HEK293 (cell line): ENCODE measurements at regions not wholly inside any gene's neighbourhood (a gene's known extent, or its start where the extent isn't known, plus 50 kb on each side); places are given as distances from the start of the nearest gene placed in this dataset.
"Not testable (repeated sequence)": the region's sequence is repeated elsewhere in the genome, so short reads cannot be mapped to it uniquely, and the experiment has no call there.

Experiments used
- CTCF ChIA-PET: fragments of 350-600 bp; formaldehyde crosslinking; extraction: SDS; loops from one replicate; lab custom pipeline; 2021; ENCODE audit warnings: antibody characterized with exemption; lab: Yijun Ruan, JAX
- POLR2A ChIA-PET: fragments of 300-600 bp; formaldehyde crosslinking; extraction: SDS; loops from one replicate; lab custom pipeline; 2020; ENCODE audit warnings: antibody characterized with exemption, inconsistent platforms; lab: Yijun Ruan, JAX
- H3K27ac ChIP-seq: fragments of 200-500 bp; sonication (Bioruptor generic); 2 replicates; pipeline ENCODE4 v1.5.1; 2014; ENCODE audit warnings: low read depth, low read length, control low read depth, inconsistent platforms; ENCODE audit errors: extremely low read depth
- H3K36me3 ChIP-seq, 2 experiments: fragments of 200-500 bp in 1 of 2; sonication (Bioruptor generic) in 1 of 2; 1 replicate in 1 of 2; 2 replicates in 1 of 2; pipeline ENCODE4 v1.5.1; 2014 to 2017; ENCODE audit warnings: inconsistent platforms in 2 of 2, low read length in 2 of 2; ENCODE audit not compliant: control insufficient read depth in 2 of 2, insufficient read depth in 1 of 2
- H3K4me1 ChIP-seq: fragments of 200-500 bp; sonication (Bioruptor generic); 2 replicates; pipeline ENCODE4 v1.5.1; 2014; ENCODE audit warnings: mild to moderate bottlenecking, low read length, inconsistent platforms; ENCODE audit not compliant: control insufficient read depth, insufficient read depth
- H3K4me3 ChIP-seq: 2 replicates; pipeline ENCODE4 v1.5.1; 2011; ENCODE audit warnings: low read depth, mild to moderate bottlenecking, control low read depth, low read length, moderate library complexity
- H3K9me3 ChIP-seq: fragments of 200-500 bp; sonication (Bioruptor generic); 2 replicates; pipeline ENCODE4 v1.5.1; 2014; ENCODE audit warnings: low read depth, low read length, inconsistent platforms; ENCODE audit not compliant: control insufficient read depth, insufficient read depth
- GLI4 ChIP-seq: fragments of 450-650 bp; formaldehyde crosslinking; IDR thresholded peaks from 2 replicates; pipeline ENCODE4 v1.5.1; 2016; ENCODE audit warnings: missing biosample characterization, missing genetic modification characterization
- IKZF3 ChIP-seq: fragments of 450-650 bp; IDR thresholded peaks from 2 replicates; pipeline ENCODE4 v1.5.0; 2018; ENCODE audit warnings: missing biosample characterization, mild to moderate bottlenecking, missing genetic modification characterization, moderate library complexity
- KLF8 ChIP-seq: fragments of 450-650 bp; formaldehyde crosslinking; IDR thresholded peaks from 2 replicates; pipeline ENCODE4 v1.5.1; 2016; ENCODE audit warnings: missing biosample characterization, missing genetic modification characterization
- MYNN ChIP-seq: fragments of 450-650 bp; formaldehyde crosslinking; IDR thresholded peaks from 2 replicates; pipeline ENCODE4 v1.5.1; 2016; ENCODE audit warnings: missing biosample characterization, missing genetic modification characterization, borderline replicate concordance
- PRDM1 ChIP-seq: fragments of 450-650 bp; formaldehyde crosslinking; IDR thresholded peaks from 2 replicates; pipeline ENCODE4; 2016; ENCODE audit warnings: missing biosample characterization, missing genetic modification characterization
- ZBTB17 ChIP-seq: fragments of 450-650 bp; formaldehyde crosslinking; IDR thresholded peaks from 2 replicates; pipeline ENCODE4 v1.5.1; 2016; ENCODE audit warnings: missing biosample characterization, missing genetic modification characterization
- ZBTB7A ChIP-seq: fragments of 450-650 bp; formaldehyde crosslinking; IDR thresholded peaks from 2 replicates; pipeline ENCODE4 v1.5.1; 2016; ENCODE audit warnings: low read depth, missing biosample characterization, missing genetic modification characterization
- ZFHX2 ChIP-seq: fragments of 450-650 bp; formaldehyde crosslinking; conservative IDR thresholded peaks from 2 replicates; pipeline ENCODE4 v1.5.1; 2016; ENCODE audit warnings: missing biosample characterization, missing genetic modification characterization
- ZFP37 ChIP-seq: fragments of 450-650 bp; formaldehyde crosslinking; IDR thresholded peaks from 2 replicates; pipeline ENCODE4 v1.5.1; 2016; ENCODE audit warnings: missing biosample characterization, missing genetic modification characterization
- ZFP41 ChIP-seq: fragments of 450-650 bp; formaldehyde crosslinking; IDR thresholded peaks from 2 replicates; pipeline ENCODE4 v1.5.1; 2016; ENCODE audit warnings: missing biosample characterization, missing genetic modification characterization, borderline replicate concordance
- ZNF175 ChIP-seq: fragments of 450-650 bp; formaldehyde crosslinking; IDR thresholded peaks from 2 replicates; pipeline ENCODE4 v1.5.1; 2016; ENCODE audit warnings: missing biosample characterization, missing genetic modification characterization
- ZNF214 ChIP-seq: fragments of 450-650 bp; formaldehyde crosslinking; IDR thresholded peaks from 2 replicates; pipeline ENCODE4 v1.5.1; 2017; ENCODE audit warnings: missing biosample characterization, mild to moderate bottlenecking, missing genetic modification characterization, borderline replicate concordance
- ZNF24 ChIP-seq: fragments of 450-650 bp; formaldehyde crosslinking; IDR thresholded peaks from 2 replicates; pipeline ENCODE4 v1.5.1; 2016; ENCODE audit warnings: missing biosample characterization, missing genetic modification characterization
- ZNF248 ChIP-seq: fragments of 450-650 bp; formaldehyde crosslinking; IDR thresholded peaks from 2 replicates; pipeline ENCODE4 v1.5.1; 2017; ENCODE audit warnings: missing biosample characterization, missing genetic modification characterization
- ZNF280C ChIP-seq: fragments of 450-650 bp; formaldehyde crosslinking; IDR thresholded peaks from 2 replicates; pipeline ENCODE4 v1.5.1; 2016; ENCODE audit warnings: missing biosample characterization, missing genetic modification characterization
- ZNF341 ChIP-seq: fragments of 450-650 bp; formaldehyde crosslinking; IDR thresholded peaks from 2 replicates; pipeline ENCODE4; 2016; ENCODE audit warnings: low read depth, missing biosample characterization, missing genetic modification characterization
- ZNF354C ChIP-seq: fragments of 450-650 bp; formaldehyde crosslinking; IDR thresholded peaks from 2 replicates; pipeline ENCODE4 v1.5.1; 2016; ENCODE audit warnings: missing biosample characterization, missing genetic modification characterization, low read depth, borderline replicate concordance
- ZNF433 ChIP-seq: fragments of 450-650 bp; formaldehyde crosslinking; IDR thresholded peaks from 2 replicates; pipeline ENCODE4 v1.5.1; 2016; ENCODE audit warnings: missing biosample characterization, missing genetic modification characterization, low read depth
- ZNF514 ChIP-seq: fragments of 450-650 bp; formaldehyde crosslinking; IDR thresholded peaks from 2 replicates; pipeline ENCODE4 v1.5.1; 2016; ENCODE audit warnings: missing biosample characterization, missing genetic modification characterization
- ZNF585B ChIP-seq: fragments of 450-650 bp; formaldehyde crosslinking; IDR thresholded peaks from 2 replicates; pipeline ENCODE4 v1.5.1; 2016; ENCODE audit warnings: missing biosample characterization, missing genetic modification characterization
- ZNF626 ChIP-seq: fragments of 450-650 bp; sonication (Bioruptor Pico); formaldehyde crosslinking; IDR thresholded peaks from 2 replicates; pipeline ENCODE4 v1.5.1; 2018; ENCODE audit warnings: missing biosample characterization, missing genetic modification characterization, inconsistent platforms
- ZNF747 ChIP-seq: fragments of 450-650 bp; formaldehyde crosslinking; IDR thresholded peaks from 2 replicates; pipeline ENCODE4 v1.5.1; 2016; ENCODE audit warnings: missing biosample characterization, missing genetic modification characterization
- TF ChIP-seq, protein P1 (sequence below): fragments of 450-650 bp; formaldehyde crosslinking; IDR thresholded peaks from 2 replicates; pipeline ENCODE4 v1.5.1; 2016; ENCODE audit warnings: missing biosample characterization, missing genetic modification characterization
- TF ChIP-seq, protein P2 (sequence below): fragments of 450-650 bp; formaldehyde crosslinking; IDR thresholded peaks from 2 replicates; pipeline ENCODE4 v1.5.1; 2017; ENCODE audit warnings: missing biosample characterization, mild to moderate bottlenecking, missing genetic modification characterization, moderate library complexity

DNA sequence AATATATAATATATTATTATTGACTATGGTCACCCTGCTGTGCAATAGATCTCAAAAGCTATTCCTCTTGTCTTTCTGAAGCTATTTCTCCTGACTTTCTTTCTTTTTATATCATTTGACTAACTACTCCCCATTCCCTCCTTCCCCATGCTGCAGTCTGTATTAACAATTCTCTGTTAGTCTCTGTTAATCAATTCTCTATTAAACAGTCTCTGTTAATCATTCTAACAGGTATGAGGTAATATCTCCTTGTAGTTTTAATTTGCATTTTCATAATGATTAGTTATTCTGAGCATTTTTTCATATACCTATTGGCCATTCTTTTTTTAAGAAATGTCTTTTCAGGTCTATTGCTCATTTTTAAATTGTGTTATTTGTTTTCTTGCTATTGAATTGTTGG lies 201.0 kb upstream of the B3GALT2 start (continued):
- no peak for TF ChIP-seq ZNF24 (tag by site-specific recombination)

GRCh38 chr1:193378451-193378850 lies 192.0 kb upstream of the B3GALT2 start:
- not testable (repeated sequence) for H3K36me3 ChIP-seq

DNA sequence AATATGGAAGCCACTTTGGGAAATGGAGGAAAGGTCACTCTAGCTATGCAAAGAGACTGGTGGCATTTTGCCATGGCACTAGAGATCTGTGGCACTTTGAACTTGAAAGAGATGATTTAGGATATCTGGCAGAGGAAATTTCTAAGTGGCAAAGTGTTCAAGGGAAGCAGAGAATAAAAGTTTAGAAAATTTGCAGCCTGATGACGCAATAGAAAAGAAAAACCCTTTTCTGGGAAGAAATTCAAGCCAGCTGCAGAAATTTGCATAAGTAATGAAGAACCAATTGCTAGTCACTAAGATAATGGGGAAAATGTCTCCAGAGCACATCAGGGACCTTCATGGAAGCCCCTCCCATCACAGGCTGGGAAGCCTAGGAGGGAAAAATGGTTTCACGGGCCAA lies 191.1 kb upstream of the B3GALT2 start:
- Histone ChIP-seq H3K4me3 (no peak overlapping the region), H3K27ac (no peak overlapping the region), H3K36me3 (no peaks in the 10 kb centered on the region), H3K4me1 (no peaks in the 10 kb centered on the region), H3K9me3 (no peaks in the 10 kb centered on the region)
- CTCF ChIA-PET, result no interaction called here
- POLR2A ChIA-PET, result no interaction called here
- TF ChIP-seq ZFP41 (tag by site-specific recombination) (no peak), ZNF585B (0 out of 2 replicates have a peak, but pooled peaks have one; percentile 63), ZNF175 (no peak)

More at GRCh38 chr1:193378451-193378850, 192.0 kb upstream of the B3GALT2 start:
- H3K4me1 ChIP-seq, H3K27ac ChIP-seq, POLR2A ChIA-PET, H3K4me3 ChIP-seq, H3K9me3 ChIP-seq, CTCF ChIA-PET: not testable (repeated sequence)

DNA sequence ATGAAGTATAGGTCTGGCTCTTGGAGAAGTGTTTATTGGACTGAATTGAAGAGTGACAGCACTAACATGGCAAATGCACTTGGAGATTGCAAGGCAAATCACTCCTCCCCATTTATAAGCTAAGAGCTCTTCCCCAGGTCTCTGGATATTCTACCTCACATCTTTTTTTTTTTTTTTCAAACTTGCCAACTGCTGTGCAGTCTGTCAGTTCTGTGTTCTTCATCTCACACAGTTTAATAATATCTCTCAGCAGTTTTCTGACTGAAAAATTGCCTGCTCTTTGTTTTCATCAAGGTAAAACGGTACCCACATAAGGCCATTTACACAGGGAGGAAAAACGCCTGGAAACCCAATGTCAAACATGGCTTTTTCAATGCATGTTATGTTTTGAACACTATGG lies 186.1 kb upstream of the B3GALT2 start:
- TF ChIP-seq GLI4 (tag by site-specific recombination) (no peak), ZNF433 (tag by site-specific recombination) (no peak), MYNN (tag by site-specific recombination) (no peak), PRDM1 (tag by site-specific recombination) (no peak), ZNF626 (no peak), ZBTB7A (tag by site-specific recombination) (no peak), ZNF341 (tag by site-specific recombination) (no peak), ZNF354C (no peak), ZNF514 (tag by site-specific recombination) (no peak), ZNF214 (tag by site-specific recombination) (no peak), KLF8 (no peak), IKZF3 (tag by site-specific recombination) (no peak)
- TF ChIP-seq, protein P1, sequence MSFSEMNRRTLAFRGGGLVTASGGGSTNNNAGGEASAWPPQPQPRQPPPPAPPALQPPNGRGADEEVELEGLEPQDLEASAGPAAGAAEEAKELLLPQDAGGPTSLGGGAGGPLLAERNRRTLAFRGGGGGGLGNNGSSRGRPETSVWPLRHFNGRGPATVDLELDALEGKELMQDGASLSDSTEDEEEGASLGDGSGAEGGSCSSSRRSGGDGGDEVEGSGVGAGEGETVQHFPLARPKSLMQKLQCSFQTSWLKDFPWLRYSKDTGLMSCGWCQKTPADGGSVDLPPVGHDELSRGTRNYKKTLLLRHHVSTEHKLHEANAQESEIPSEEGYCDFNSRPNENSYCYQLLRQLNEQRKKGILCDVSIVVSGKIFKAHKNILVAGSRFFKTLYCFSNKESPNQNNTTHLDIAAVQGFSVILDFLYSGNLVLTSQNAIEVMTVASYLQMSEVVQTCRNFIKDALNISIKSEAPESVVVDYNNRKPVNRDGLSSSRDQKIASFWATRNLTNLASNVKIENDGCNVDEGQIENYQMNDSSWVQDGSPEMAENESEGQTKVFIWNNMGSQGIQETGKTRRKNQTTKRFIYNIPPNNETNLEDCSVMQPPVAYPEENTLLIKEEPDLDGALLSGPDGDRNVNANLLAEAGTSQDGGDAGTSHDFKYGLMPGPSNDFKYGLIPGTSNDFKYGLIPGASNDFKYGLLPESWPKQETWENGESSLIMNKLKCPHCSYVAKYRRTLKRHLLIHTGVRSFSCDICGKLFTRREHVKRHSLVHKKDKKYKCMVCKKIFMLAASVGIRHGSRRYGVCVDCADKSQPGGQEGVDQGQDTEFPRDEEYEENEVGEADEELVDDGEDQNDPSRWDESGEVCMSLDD (tag by site-specific recombination), result no peak
- TF ChIP-seq, all 188 proteins: peak for 0
- CTCF ChIA-PET, result no interaction called here
- no peaks in the 10 kb centered on the region for H3K4me1 ChIP-seq
- no peaks in the 10 kb centered on the region for H3K36me3 ChIP-seq
- POLR2A ChIA-PET, result no interaction called here
- H3K4me3 ChIP-seq, result no peak overlapping the region
- no peaks in the 10 kb centered on the region for H3K9me3 ChIP-seq
- no peak overlapping the region for H3K27ac ChIP-seq

GRCh38 chr1:193368302-193368701 lies 181.9 kb upstream of the B3GALT2 start:
- H3K4me3 ChIP-seq, result no peak overlapping the region
- no peaks in the 10 kb centered on the region for H3K36me3 ChIP-seq
- ChIA-PET CTCF (no interaction called here), POLR2A (no interaction called here)
- no peaks in the 10 kb centered on the region for H3K4me1 ChIP-seq
- H3K9me3 ChIP-seq, result no peaks in the 10 kb centered on the region
- H3K27ac ChIP-seq, result no peak overlapping the region
- TF ChIP-seq ZFHX2 (tag by site-specific recombination) (no peak), ZNF280C (no peak), ZNF248 (no peak), ZNF747 (tag by site-specific recombination) (no peak), ZBTB17 (tag by site-specific recombination) (no peak), ZFP37 (tag by site-specific recombination) (no peak)
- TF ChIP-seq, protein P2, sequence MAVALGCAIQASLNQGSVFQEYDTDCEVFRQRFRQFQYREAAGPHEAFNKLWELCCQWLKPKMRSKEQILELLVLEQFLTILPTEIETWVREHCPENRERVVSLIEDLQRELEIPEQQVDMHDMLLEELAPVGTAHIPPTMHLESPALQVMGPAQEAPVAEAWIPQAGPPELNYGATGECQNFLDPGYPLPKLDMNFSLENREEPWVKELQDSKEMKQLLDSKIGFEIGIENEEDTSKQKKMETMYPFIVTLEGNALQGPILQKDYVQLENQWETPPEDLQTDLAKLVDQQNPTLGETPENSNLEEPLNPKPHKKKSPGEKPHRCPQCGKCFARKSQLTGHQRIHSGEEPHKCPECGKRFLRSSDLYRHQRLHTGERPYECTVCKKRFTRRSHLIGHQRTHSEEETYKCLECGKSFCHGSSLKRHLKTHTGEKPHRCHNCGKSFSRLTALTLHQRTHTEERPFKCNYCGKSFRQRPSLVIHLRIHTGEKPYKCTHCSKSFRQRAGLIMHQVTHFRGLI (tag by site-specific recombination), result no peak
